Esophagus muscularis mucosa (tissue), 4 donors: ENCODE measurements at regions not wholly inside any gene's neighbourhood (a gene's known extent, or its start where the extent isn't known, plus 50 kb on each side); places are given as distances from the start of the nearest gene placed in this dataset.

Experiments used
- CTCF ChIP-seq, 3 experiments: fragments of 200-600 bp in 2 of 3; fragments of 450-650 bp in 1 of 3; sonication (generic) in 2 of 3; IDR thresholded peaks; one replicate each; pipeline ENCODE4 v1.5.1; 2017 to 2019; ENCODE audit warnings: antibody characterized with exemption in 3 of 3, mild to moderate bottlenecking in 2 of 3, moderate library complexity in 1 of 3
- EP300 ChIP-seq: sonication (generic); formaldehyde crosslinking; IDR thresholded peaks from one replicate; pipeline ENCODE4 v1.6.1; 2017; ENCODE audit warnings: antibody characterized with exemption
- POLR2A ChIP-seq: fragments of 450-650 bp; IDR thresholded peaks from one replicate; pipeline ENCODE4 v1.6.1; 2017; ENCODE audit warnings: antibody characterized with exemption, moderate library complexity, mild to moderate bottlenecking, low read depth
- POLR2AphosphoS5 ChIP-seq, 2 donors: sonication (generic); formaldehyde crosslinking; IDR thresholded peaks; one replicate each; pipeline ENCODE4 v1.6.1; 2017; ENCODE audit warnings: antibody characterized with exemption in 2 of 2

GRCh38 chr2:53437371-53437770 is 330.2 kb upstream of the CHAC2 start:
- TF ChIP-seq CTCF (IDR thresholded peaks at IDR 0.05) (no peak), POLR2AphosphoS5 (IDR thresholded peaks at IDR 0.05) (no peak), EP300 (no peak), POLR2A (no peak)
